ENCODE measurements at regions not wholly inside any gene's neighbourhood (a gene's known extent, or its start where the extent isn't known, plus 50 kb on each side); places are given as distances from the start of the nearest gene placed in this dataset.

GRCh38 chrX:39196192-39197102 is 395.2 kb downstream of the MID1IP1 start:
- H3K79me1 ChIP-seq (ENCODE audit: low read depth in 1 of 2, low read length in 2 of 2): no peaks in the 10 kb centered on the region
- no peak overlapping the region for H3K9ac ChIP-seq (ENCODE audit: low read depth, low read length)
- H3K9me3 ChIP-seq (ENCODE audit: control insufficient read depth, insufficient read depth, low read length): no peaks in the 10 kb centered on the region; the same call in 1 of the 2 replicates
- H4K91ac ChIP-seq (ENCODE audit: insufficient read depth, low read depth, low read length): no peak overlapping the region
- H3K23ac ChIP-seq (ENCODE audit: low read depth, low read length): no peak overlapping the region
- DNase-seq: peak; percentile 2
- H2BK20ac ChIP-seq (ENCODE audit: low read depth, low read length): no peak overlapping the region
- H4K20me1 ChIP-seq (ENCODE audit: insufficient read depth, low read length): no peaks in the 10 kb centered on the region
- no peak overlapping the region for H3K4ac ChIP-seq (ENCODE audit: low read depth, low read length)
- H3K9me1 ChIP-seq (ENCODE audit: insufficient read depth, low read length): no peaks in the 10 kb centered on the region
- no peak overlapping the region for H2BK5ac ChIP-seq (ENCODE audit: low read depth, low read length, poor library complexity, severe bottlenecking)
- no peak overlapping the region for H3K14ac ChIP-seq (replicated peaks; ENCODE audit: low read depth, low read length)
- ATAC-seq (ENCODE audit: low read depth): no peak
- no peak overlapping the region for H2BK120ac ChIP-seq (ENCODE audit: low read depth, low read length)
- no peak overlapping the region for H4K8ac ChIP-seq (ENCODE audit: low read depth in 2 of 2, low read length in 2 of 2)
- WGBS, 2 experiments (ENCODE audit: extremely low coverage in 2 of 2, insufficient read length in 1 of 2): 19% methylated on average over 3 of the region's 10 CpGs; no CpG with 5 or more reads in 1 of the 2 experiments
- no TSS peak for BruUV-seq (replicated peaks)
- H3K56ac ChIP-seq (ENCODE audit: extremely low read depth, insufficient read depth, low read length): no peak overlapping the region
- H2AFZ ChIP-seq (replicated peaks; ENCODE audit: low read length, poor library complexity): no peak overlapping the region
- intact Hi-C loops (cut with micrococcal nuclease): no loop called here
- H3K18ac ChIP-seq (ENCODE audit: low read depth, low read length): no peak overlapping the region
- no peak overlapping the region for H2AK5ac ChIP-seq (ENCODE audit: low read depth, low read length)
- H3K36me3 ChIP-seq (ENCODE audit: control insufficient read depth, insufficient read depth, low read length): no peaks in the 10 kb centered on the region
- no peak overlapping the region for H4K5ac ChIP-seq (ENCODE audit: low read depth, low read length)
- no peak overlapping the region for H2BK15ac ChIP-seq (ENCODE audit: low read depth, low read length)
- ChIA-PET CTCF (no interaction called here), POLR2A (ENCODE audit: unreplicated experiment) (no interaction called here)
- no peaks in the 10 kb centered on the region for H3K4me1 ChIP-seq (ENCODE audit: control insufficient read depth, insufficient read depth, low read length)
- H3K27ac ChIP-seq (ENCODE audit: insufficient read depth, low read length): no peak overlapping the region
- no peak overlapping the region for H3K4me2 ChIP-seq (ENCODE audit: low read depth, low read length)
- no peak overlapping the region for H2AK9ac ChIP-seq (replicated peaks; ENCODE audit: low read depth, low read length, poor library complexity)
- no peak overlapping the region for H3K4me3 ChIP-seq (ENCODE audit: insufficient read depth, low read depth, low read length)
- dilution Hi-C loops (cut with HindIII; ENCODE audit: low sequenced_read_pairs, unreplicated experiment): no loop called here
- in situ Hi-C loops (cut with MboI; ENCODE audit: low sequenced_read_pairs): no loop called here
- H3K27me3 ChIP-seq (ENCODE audit: control insufficient read depth, insufficient read depth, low read length): peaks cover 16% of the 10 kb centered on the region
- TF ChIP-seq BHLHE40 (IDR thresholded peaks at IDR 0.05; ENCODE audit: low read depth, low read length) (no peak), MAFK (IDR thresholded peaks at IDR 0.05; ENCODE audit: low read depth, low read length) (no peak), MXI1 (IDR thresholded peaks at IDR 0.05; ENCODE audit: borderline replicate concordance, low read depth, low read length) (no peak), FOS (IDR thresholded peaks at IDR 0.05; ENCODE audit: low read depth, low read length) (no peak), RFX5 (IDR thresholded peaks at IDR 0.05; ENCODE audit: low read depth, low read length) (no peak), POLR2A (IDR thresholded peaks at IDR 0.05; ENCODE audit: low read depth, low read length) (no peak), MAZ (IDR thresholded peaks at IDR 0.05; ENCODE audit: borderline replicate concordance, low read depth, low read length) (no peak), NFE2L2 (IDR thresholded peaks at IDR 0.05; ENCODE audit: low read depth, low read length) (no peak), CTCF (conservative IDR thresholded peaks at IDR 0.05; ENCODE audit: low read depth, low read length) (no peak), RCOR1 (IDR thresholded peaks at IDR 0.05; ENCODE audit: insufficient replicate concordance, low read length) (no peak), USF2 (IDR thresholded peaks at IDR 0.05; ENCODE audit: low read depth, low read length) (no peak), CEBPB (IDR thresholded peaks at IDR 0.05; ENCODE audit: low read depth, low read length) (no peak), ELK1 (IDR thresholded peaks at IDR 0.05; ENCODE audit: borderline replicate concordance, low read depth, low read length) (no peak), SMC3 (IDR thresholded peaks at IDR 0.05; ENCODE audit: low read depth, low read length) (no peak), CHD1 (IDR thresholded peaks at IDR 0.05; ENCODE audit: low read depth, low read length) (no peak)

All from IMR-90 (cell line).